ENCODE measurements at regions not wholly inside any gene's neighbourhood (a gene's known extent, or its start where the extent isn't known, plus 50 kb on each side); places are given as distances from the start of the nearest gene placed in this dataset.
A peak's percentile ranks its signal among the peaks of the same experiment; 100 is the strongest.

GRCh38 chr6:130680116-130680515 is 147.1 kb upstream of the SMLR1 start:
- WGBS, 2 donors (ENCODE audit: extremely low coverage in 2 of 2, insufficient read length in 2 of 2, insufficient replicate concordance in 1 of 2): no CpG with 5 or more reads among the region's 3 CpGs
- Histone ChIP-seq H2BK15ac (ENCODE audit: low read length) (no peak overlapping the region), H4K91ac (ENCODE audit: low read depth, low read length, poor library complexity) (no peak overlapping the region), H3K36me3 (replicated peaks in 1 of 2; ENCODE audit: control insufficient read depth in 2 of 2, insufficient read depth in 2 of 2, low read length in 2 of 2) (no peaks in the 10 kb centered on the region), H3K4me2 (ENCODE audit: insufficient read depth, low read length, poor library complexity, severe bottlenecking) (no peak overlapping the region), H3K27ac (replicated peaks; ENCODE audit: low read length) (no peak overlapping the region), H2AK5ac (ENCODE audit: low read depth, low read length) (no peak overlapping the region), H3K9ac (ENCODE audit: low read depth, low read length, poor library complexity) (no peak overlapping the region), H3K9me3 (replicated peaks in 1 of 2; ENCODE audit: control insufficient read depth in 2 of 2, insufficient read depth in 1 of 2, low read depth in 1 of 2, low read length in 2 of 2) (peaks cover 0 to 2% of the 10 kb centered on the region in 2 donors), H3K79me1 (ENCODE audit: low read depth, low read length) (no peaks in the 10 kb centered on the region), H2BK12ac (ENCODE audit: low read length) (no peak overlapping the region), H2AFZ (ENCODE audit: low read length) (no peak overlapping the region), H3K18ac (ENCODE audit: low read length) (no peak overlapping the region), H2BK5ac (ENCODE audit: low read length) (no peak overlapping the region), H3K14ac (ENCODE audit: low read length) (no peak overlapping the region), H3K23ac (ENCODE audit: low read depth, low read length, poor library complexity) (no peak overlapping the region), H4K8ac (ENCODE audit: low read depth, low read length) (no peak overlapping the region), H3K4me3 (ENCODE audit: low read length in 2 of 2) (no peak overlapping the region), H2BK120ac (ENCODE audit: low read depth, low read length) (no peak overlapping the region), H3K27me3 (ENCODE audit: control insufficient read depth in 3 of 3, insufficient read depth in 3 of 3, low read depth in 1 of 3, low read length in 3 of 3) (no peaks in the 10 kb centered on the region), H3K4ac (ENCODE audit: low read length) (no peak overlapping the region), H3K4me1 (ENCODE audit: control insufficient read depth in 2 of 2, insufficient read depth in 1 of 2, low read depth in 1 of 2, low read length in 2 of 2) (peaks cover 0 to 3% of the 10 kb centered on the region in 2 donors)
- DNase-seq (ENCODE audit: low spot score): no peak

- Histone ChIP-seq H3K18ac (ENCODE audit: low read length) (no peak overlapping the region), H3K4me2 (ENCODE audit: insufficient read depth, low read length, poor library complexity, severe bottlenecking) (no peak overlapping the region), H2BK12ac (ENCODE audit: low read length) (no peak overlapping the region), H3K27me3 (ENCODE audit: control insufficient read depth in 3 of 3, insufficient read depth in 3 of 3, low read depth in 1 of 3, low read length in 3 of 3) (no peaks in the 10 kb centered on the region), H4K91ac (ENCODE audit: low read depth, low read length, poor library complexity) (no peak overlapping the region), H3K14ac (ENCODE audit: low read length) (no peak overlapping the region), H2AFZ (ENCODE audit: low read length) (no peak overlapping the region), H2BK120ac (ENCODE audit: low read depth, low read length) (no peak overlapping the region), H3K36me3 (replicated peaks in 1 of 2; ENCODE audit: control insufficient read depth in 2 of 2, insufficient read depth in 2 of 2, low read length in 2 of 2) (no peaks in the 10 kb centered on the region), H3K4me1 (ENCODE audit: control insufficient read depth in 2 of 2, insufficient read depth in 1 of 2, low read depth in 1 of 2, low read length in 2 of 2) (peaks cover 0 to 3% of the 10 kb centered on the region in 2 donors), H2BK15ac (ENCODE audit: low read length) (no peak overlapping the region), H3K27ac (replicated peaks; ENCODE audit: low read length) (no peak overlapping the region), H3K79me1 (ENCODE audit: low read depth, low read length) (no peaks in the 10 kb centered on the region), H3K9me3 (replicated peaks in 1 of 2; ENCODE audit: control insufficient read depth in 2 of 2, insufficient read depth in 1 of 2, low read depth in 1 of 2, low read length in 2 of 2) (peaks cover 0 to 2% of the 10 kb centered on the region in 2 donors), H2BK5ac (ENCODE audit: low read length) (no peak overlapping the region), H3K4ac (ENCODE audit: low read length) (no peak overlapping the region), H3K9ac (ENCODE audit: low read depth, low read length, poor library complexity) (no peak overlapping the region), H4K8ac (ENCODE audit: low read depth, low read length) (no peak overlapping the region), H3K4me3 (ENCODE audit: low read length in 2 of 2) (no peak overlapping the region), H2AK5ac (ENCODE audit: low read depth, low read length) (no peak overlapping the region), H3K23ac (ENCODE audit: low read depth, low read length, poor library complexity) (no peak overlapping the region)
- WGBS, 2 donors (ENCODE audit: extremely low coverage in 2 of 2, insufficient read length in 2 of 2, insufficient replicate concordance in 1 of 2): no CpG with 5 or more reads among the region's 1 CpG
- no peak for DNase-seq (ENCODE audit: low spot score)
These were observed 146.2 kb upstream of the SMLR1 start for GRCh38 chr6:130681028-130681427.

- Histone ChIP-seq H3K4me3 (ENCODE audit: low read length in 2 of 2) (no peak overlapping the region), H3K18ac (ENCODE audit: low read length) (no peak overlapping the region), H3K23ac (ENCODE audit: low read depth, low read length, poor library complexity) (no peak overlapping the region), H4K91ac (ENCODE audit: low read depth, low read length, poor library complexity) (no peak overlapping the region), H2AK5ac (ENCODE audit: low read depth, low read length) (no peak overlapping the region), H3K4ac (ENCODE audit: low read length) (no peak overlapping the region), H3K27me3 (ENCODE audit: control insufficient read depth in 3 of 3, insufficient read depth in 3 of 3, low read depth in 1 of 3, low read length in 3 of 3) (no peaks in the 10 kb centered on the region), H3K4me2 (ENCODE audit: insufficient read depth, low read length, poor library complexity, severe bottlenecking) (no peak overlapping the region), H3K14ac (ENCODE audit: low read length) (no peak overlapping the region), H3K79me1 (ENCODE audit: low read depth, low read length) (no peaks in the 10 kb centered on the region), H2BK15ac (ENCODE audit: low read length) (no peak overlapping the region), H2BK5ac (ENCODE audit: low read length) (no peak overlapping the region), H2BK12ac (ENCODE audit: low read length) (no peak overlapping the region), H2BK120ac (ENCODE audit: low read depth, low read length) (no peak overlapping the region), H3K9me3 (replicated peaks in 1 of 2; ENCODE audit: control insufficient read depth in 2 of 2, insufficient read depth in 1 of 2, low read depth in 1 of 2, low read length in 2 of 2) (peaks cover 0 to 2% of the 10 kb centered on the region in 2 donors), H2AFZ (ENCODE audit: low read length) (no peak overlapping the region), H3K9ac (ENCODE audit: low read depth, low read length, poor library complexity) (no peak overlapping the region), H3K4me1 (ENCODE audit: control insufficient read depth in 2 of 2, insufficient read depth in 1 of 2, low read depth in 1 of 2, low read length in 2 of 2) (peaks cover 0 to 3% of the 10 kb centered on the region in 2 donors), H3K27ac (replicated peaks; ENCODE audit: low read length) (no peak overlapping the region), H4K8ac (ENCODE audit: low read depth, low read length) (no peak overlapping the region), H3K36me3 (replicated peaks in 1 of 2; ENCODE audit: control insufficient read depth in 2 of 2, insufficient read depth in 2 of 2, low read length in 2 of 2) (no peaks in the 10 kb centered on the region)
- no peak for DNase-seq (ENCODE audit: low spot score)
- no CpG with 5 or more reads among the region's 5 CpGs for WGBS, 2 donors (ENCODE audit: extremely low coverage in 2 of 2, insufficient read length in 2 of 2, insufficient replicate concordance in 1 of 2)
These were observed 145.1 kb upstream of the SMLR1 start for GRCh38 chr6:130682066-130682465.

DNA sequence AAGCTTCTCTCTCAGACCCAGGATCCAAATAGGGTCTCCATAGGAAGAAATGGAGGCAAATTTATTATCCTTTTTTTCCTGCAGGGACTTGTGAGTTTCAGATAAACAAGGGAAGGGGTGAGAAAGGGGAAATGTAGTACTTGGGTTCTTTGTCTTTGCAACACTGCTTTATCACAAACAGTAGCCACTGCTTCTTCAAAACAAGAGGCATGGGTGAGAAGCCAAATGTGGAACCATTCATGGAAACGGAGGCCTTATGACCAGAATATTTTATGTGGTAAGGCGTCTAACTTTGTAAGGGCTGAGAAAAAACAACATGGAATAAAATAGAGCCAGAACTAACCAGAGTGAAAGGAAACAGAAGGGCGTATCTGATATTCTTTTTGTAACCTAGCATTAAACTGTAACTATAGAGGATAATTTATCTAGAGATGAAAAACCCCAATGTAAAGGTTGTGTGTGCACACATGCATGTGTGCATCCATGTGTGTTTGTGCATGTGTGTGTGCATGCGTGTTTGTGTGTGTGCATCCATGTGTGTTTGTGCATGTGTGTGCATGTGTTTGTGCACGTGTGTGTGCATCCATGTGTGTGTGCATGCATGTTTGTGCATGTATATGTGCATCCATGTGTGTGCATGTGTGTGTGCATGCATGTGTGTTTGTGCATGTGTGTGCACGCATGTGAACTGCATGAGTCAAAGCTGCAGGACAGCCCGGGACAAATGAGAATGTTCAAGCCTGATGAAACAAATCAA is 143.3 kb upstream of the SMLR1 start:
- Histone ChIP-seq H3K27me3 (ENCODE audit: control insufficient read depth in 3 of 3, insufficient read depth in 3 of 3, low read depth in 1 of 3, low read length in 3 of 3) (no peaks in the 10 kb centered on the region), H4K91ac (ENCODE audit: low read depth, low read length, poor library complexity) (no peak overlapping the region), H2AK5ac (ENCODE audit: low read depth, low read length) (no peak overlapping the region), H3K23ac (ENCODE audit: low read depth, low read length, poor library complexity) (peak overlapping the region; percentile 94), H3K9ac (ENCODE audit: low read depth, low read length, poor library complexity) (no peak overlapping the region), H3K4me2 (ENCODE audit: insufficient read depth, low read length, poor library complexity, severe bottlenecking) (no peak overlapping the region), H3K14ac (ENCODE audit: low read length) (peak overlapping the region; percentile 66), H2BK15ac (ENCODE audit: low read length) (no peak overlapping the region), H3K9me3 (replicated peaks in 1 of 2; ENCODE audit: control insufficient read depth in 2 of 2, insufficient read depth in 1 of 2, low read depth in 1 of 2, low read length in 2 of 2) (peaks cover 0 to 2% of the 10 kb centered on the region in 2 donors), H3K36me3 (replicated peaks in 1 of 2; ENCODE audit: control insufficient read depth in 2 of 2, insufficient read depth in 2 of 2, low read length in 2 of 2) (no peaks in the 10 kb centered on the region), H3K79me1 (ENCODE audit: low read depth, low read length) (no peaks in the 10 kb centered on the region), H4K8ac (ENCODE audit: low read depth, low read length) (no peak overlapping the region), H2AFZ (ENCODE audit: low read length) (no peak overlapping the region), H3K4ac (ENCODE audit: low read length) (no peak overlapping the region), H3K27ac (replicated peaks; ENCODE audit: low read length) (no peak overlapping the region), H3K18ac (ENCODE audit: low read length) (peak overlapping the region; percentile 56), H2BK12ac (ENCODE audit: low read length) (peak overlapping the region; percentile 59), H3K4me3 (ENCODE audit: low read length in 2 of 2) (peak overlapping the region in 1 of 2 donors; percentile 55), H2BK5ac (ENCODE audit: low read length) (no peak overlapping the region), H3K4me1 (ENCODE audit: control insufficient read depth in 2 of 2, insufficient read depth in 1 of 2, low read depth in 1 of 2, low read length in 2 of 2) (peaks cover 0 to 3% of the 10 kb centered on the region in 2 donors), H2BK120ac (ENCODE audit: low read depth, low read length) (no peak overlapping the region)
- WGBS, 2 donors (ENCODE audit: extremely low coverage in 2 of 2, insufficient read length in 2 of 2, insufficient replicate concordance in 1 of 2): no CpG with 5 or more reads among the region's 7 CpGs
- no peak for DNase-seq (ENCODE audit: low spot score)
